ENCODE measurements at regions not wholly inside any gene's neighbourhood (a gene's known extent, or its start where the extent isn't known, plus 50 kb on each side); places are given as distances from the start of the nearest gene placed in this dataset.

DNA sequence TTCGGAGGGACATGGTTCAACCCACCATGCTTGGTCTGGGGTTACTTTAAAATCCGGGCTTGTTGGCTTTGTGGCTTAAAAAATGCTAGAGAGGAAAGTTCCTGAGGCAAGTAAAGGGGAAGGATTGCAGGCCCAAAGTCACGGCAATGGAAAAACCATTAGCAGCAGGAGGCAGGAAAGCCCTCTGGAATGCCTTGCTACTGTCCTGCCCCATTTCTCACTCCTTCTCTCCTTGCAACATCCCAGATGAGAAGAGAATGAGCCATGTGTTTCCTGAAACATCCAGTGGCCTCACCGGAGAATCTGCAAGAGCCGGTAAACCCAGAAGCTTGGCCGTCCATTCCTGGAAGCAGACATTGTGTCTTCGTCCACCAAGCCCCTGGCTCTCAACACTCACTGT, 97.4 kb upstream of the LCLAT1 start:
- Histone ChIP-seq H3K27me3 (ENCODE audit: control insufficient read depth in 2 of 2, insufficient read depth in 2 of 2, low read length in 2 of 2) (no peaks in the 10 kb centered on the region), H3K9me3 (replicated peaks in 1 of 2; ENCODE audit: control insufficient read depth in 1 of 2, insufficient read depth in 1 of 2, low read length in 2 of 2) (no peaks in the 10 kb centered on the region), H3K4me2 (replicated peaks; ENCODE audit: extremely low read depth, low read length, poor library complexity, severe bottlenecking) (no peak overlapping the region), H3K4me1 (ENCODE audit: control insufficient read depth in 1 of 2, insufficient read depth in 2 of 2, low read length in 2 of 2) (no peaks in the 10 kb centered on the region), H2AFZ (ENCODE audit: insufficient read depth, low read depth, low read length, poor library complexity, severe bottlenecking) (no peak overlapping the region), H3K9ac (ENCODE audit: insufficient read depth, low read length, poor library complexity, severe bottlenecking) (no peak overlapping the region), H3K36me3 (replicated peaks in 1 of 2; ENCODE audit: control insufficient read depth in 1 of 2, insufficient read depth in 2 of 2, low read length in 2 of 2) (no peaks in the 10 kb centered on the region), H3K79me2 (ENCODE audit: insufficient read depth, low read length) (no peaks in the 10 kb centered on the region), H3K4me3 (replicated peaks in 1 of 3; ENCODE audit: low read depth in 2 of 3, low read length in 3 of 3) (no peak overlapping the region), H3K27ac (ENCODE audit: low read depth in 1 of 2, low read length in 2 of 2) (no peak overlapping the region), H4K20me1 (ENCODE audit: insufficient read depth, low read length) (no peaks in the 10 kb centered on the region)
- Mint-ChIP-seq H3K9me3 (peaks cover 0 to 6% (median 1%) of the 10 kb centered on the region in 7 donors), H3K27ac (no peak overlapping the region), H3K36me3 (no peaks in the 10 kb centered on the region), H3K4me1 (no peaks in the 10 kb centered on the region), H3K4me3 (no peak overlapping the region), H3K27me3 (ENCODE audit: low read depth in 3 of 3) (peaks cover 7 to 8% (median 7%) of the 10 kb centered on the region in 3 donors)
- TF ChIP-seq, protein P1, sequence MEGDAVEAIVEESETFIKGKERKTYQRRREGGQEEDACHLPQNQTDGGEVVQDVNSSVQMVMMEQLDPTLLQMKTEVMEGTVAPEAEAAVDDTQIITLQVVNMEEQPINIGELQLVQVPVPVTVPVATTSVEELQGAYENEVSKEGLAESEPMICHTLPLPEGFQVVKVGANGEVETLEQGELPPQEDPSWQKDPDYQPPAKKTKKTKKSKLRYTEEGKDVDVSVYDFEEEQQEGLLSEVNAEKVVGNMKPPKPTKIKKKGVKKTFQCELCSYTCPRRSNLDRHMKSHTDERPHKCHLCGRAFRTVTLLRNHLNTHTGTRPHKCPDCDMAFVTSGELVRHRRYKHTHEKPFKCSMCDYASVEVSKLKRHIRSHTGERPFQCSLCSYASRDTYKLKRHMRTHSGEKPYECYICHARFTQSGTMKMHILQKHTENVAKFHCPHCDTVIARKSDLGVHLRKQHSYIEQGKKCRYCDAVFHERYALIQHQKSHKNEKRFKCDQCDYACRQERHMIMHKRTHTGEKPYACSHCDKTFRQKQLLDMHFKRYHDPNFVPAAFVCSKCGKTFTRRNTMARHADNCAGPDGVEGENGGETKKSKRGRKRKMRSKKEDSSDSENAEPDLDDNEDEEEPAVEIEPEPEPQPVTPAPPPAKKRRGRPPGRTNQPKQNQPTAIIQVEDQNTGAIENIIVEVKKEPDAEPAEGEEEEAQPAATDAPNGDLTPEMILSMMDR (IDR thresholded peaks at IDR 0.05): no peak
- intact Hi-C loops (cut with micrococcal nuclease): no loop called here
- WGBS (ENCODE audit: insufficient coverage): 95% methylated on average over 4 of the region's 7 CpGs
- DNase-seq: no peak

DNA sequence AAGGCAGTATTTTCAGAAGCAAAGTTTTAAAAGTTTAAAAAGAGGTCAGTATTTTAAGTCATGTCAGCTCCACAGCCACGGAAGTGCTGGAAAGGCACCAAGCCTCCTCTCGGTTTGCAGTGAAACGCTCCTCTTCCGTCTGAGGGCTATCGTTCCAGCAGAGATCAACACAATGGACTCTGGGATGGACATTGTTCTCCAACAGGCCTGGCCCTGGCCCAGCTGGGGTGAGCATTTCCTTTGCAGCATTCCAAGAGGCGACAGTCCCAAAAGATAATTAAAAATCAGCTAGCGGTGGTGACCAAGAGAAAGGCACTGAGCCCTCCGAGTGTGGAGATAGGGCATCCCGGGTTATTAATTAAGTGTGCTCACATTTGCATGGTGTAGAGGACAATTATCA, 95.9 kb upstream of the LCLAT1 start:
- Histone ChIP-seq H3K79me2 (ENCODE audit: insufficient read depth, low read length) (no peaks in the 10 kb centered on the region), H3K27me3 (ENCODE audit: control insufficient read depth in 2 of 2, insufficient read depth in 2 of 2, low read length in 2 of 2) (no peaks in the 10 kb centered on the region), H3K9ac (ENCODE audit: insufficient read depth, low read length, poor library complexity, severe bottlenecking) (no peak overlapping the region), H3K9me3 (replicated peaks in 1 of 2; ENCODE audit: control insufficient read depth in 1 of 2, insufficient read depth in 1 of 2, low read length in 2 of 2) (no peaks in the 10 kb centered on the region), H3K4me2 (replicated peaks; ENCODE audit: extremely low read depth, low read length, poor library complexity, severe bottlenecking) (no peak overlapping the region), H3K36me3 (replicated peaks in 1 of 2; ENCODE audit: control insufficient read depth in 1 of 2, insufficient read depth in 2 of 2, low read length in 2 of 2) (no peaks in the 10 kb centered on the region), H3K4me1 (ENCODE audit: control insufficient read depth in 1 of 2, insufficient read depth in 2 of 2, low read length in 2 of 2) (no peaks in the 10 kb centered on the region), H3K4me3 (replicated peaks in 1 of 3; ENCODE audit: low read depth in 2 of 3, low read length in 3 of 3) (no peak overlapping the region), H4K20me1 (ENCODE audit: insufficient read depth, low read length) (no peaks in the 10 kb centered on the region), H3K27ac (ENCODE audit: low read depth in 1 of 2, low read length in 2 of 2) (no peak overlapping the region), H2AFZ (ENCODE audit: insufficient read depth, low read depth, low read length, poor library complexity, severe bottlenecking) (no peak overlapping the region)
- peaks cover 5 to 8% (median 7%) of the 10 kb centered on the region in 3 donors for H3K27me3 Mint-ChIP-seq (ENCODE audit: low read depth in 3 of 3)
- H3K27ac Mint-ChIP-seq: no peak overlapping the region
- 93% methylated on average over 9 of the region's 9 CpGs for WGBS (ENCODE audit: insufficient coverage)
- H3K4me1 Mint-ChIP-seq: no peaks in the 10 kb centered on the region
- no peaks in the 10 kb centered on the region for H3K36me3 Mint-ChIP-seq
- no peak for DNase-seq
- H3K9me3 Mint-ChIP-seq: peaks cover 0 to 6% (median 0%) of the 10 kb centered on the region in 7 donors
- TF ChIP-seq, protein P1 (IDR thresholded peaks at IDR 0.05): no peak
- intact Hi-C loops (cut with micrococcal nuclease): no loop called here
- H3K4me3 Mint-ChIP-seq: no peak overlapping the region

All from CD14-positive monocyte (primary cell).